ENCODE measurements at regions not wholly inside any gene's neighbourhood (a gene's known extent, or its start where the extent isn't known, plus 50 kb on each side); places are given as distances from the start of the nearest gene placed in this dataset.

- H3K4me3 ChIP-seq (ENCODE audit: insufficient read length, low read depth), result no peak overlapping the region
- DNase-seq (ENCODE audit: low read depth, low spot score), result no peak
- H3K9ac ChIP-seq (ENCODE audit: insufficient read length, low read depth), result no peak overlapping the region
Measured at GRCh38 chr14:71318097-71318459, 410.8 kb downstream of the PCNX1 start.

GRCh38 chr14:71319666-71320065 lies 412.4 kb downstream of the PCNX1 start:
- Histone ChIP-seq H3K9ac (ENCODE audit: insufficient read length, low read depth) (peak overlapping the region; percentile 29), H3K27me3 (ENCODE audit: insufficient read depth, insufficient read length) (no peaks in the 10 kb centered on the region), H3K9me3 (ENCODE audit: insufficient read depth, low read length) (no peaks in the 10 kb centered on the region), H3K36me3 (ENCODE audit: insufficient read depth, insufficient read length, low read length) (no peaks in the 10 kb centered on the region), H3K4me3 (ENCODE audit: insufficient read length, low read depth) (peak overlapping the region; percentile 25), H3K4me1 (ENCODE audit: insufficient read depth, insufficient read length) (no peaks in the 10 kb centered on the region)
- TF ChIP-seq SUZ12 (IDR thresholded peaks at IDR 0.05; ENCODE audit: extremely low read depth, insufficient read depth, insufficient read length) (no peak), YY1 (IDR thresholded peaks at IDR 0.05; ENCODE audit: insufficient read depth, insufficient read length) (no peak), ZNF274 (IDR thresholded peaks at IDR 0.05; ENCODE audit: low read depth, low read length) (no peak)
- no peak for DNase-seq (ENCODE audit: low read depth, low spot score)

More at GRCh38 chr14:71318097-71318459, 410.8 kb downstream of the PCNX1 start:
- Histone ChIP-seq H3K9me3 (ENCODE audit: insufficient read depth, low read length) (no peaks in the 10 kb centered on the region), H3K27me3 (ENCODE audit: insufficient read depth, insufficient read length) (no peaks in the 10 kb centered on the region), H3K36me3 (ENCODE audit: insufficient read depth, insufficient read length, low read length) (no peaks in the 10 kb centered on the region), H3K4me1 (ENCODE audit: insufficient read depth, insufficient read length) (no peaks in the 10 kb centered on the region)
- TF ChIP-seq SUZ12 (IDR thresholded peaks at IDR 0.05; ENCODE audit: extremely low read depth, insufficient read depth, insufficient read length), result no peak
- no peak for TF ChIP-seq YY1 (IDR thresholded peaks at IDR 0.05; ENCODE audit: insufficient read depth, insufficient read length)
- no peak for TF ChIP-seq ZNF274 (IDR thresholded peaks at IDR 0.05; ENCODE audit: low read depth, low read length)

- no peak for TF ChIP-seq YY1 (IDR thresholded peaks at IDR 0.05; ENCODE audit: insufficient read depth, insufficient read length)
- TF ChIP-seq ZNF274 (IDR thresholded peaks at IDR 0.05; ENCODE audit: low read depth, low read length), result no peak
- no peak for TF ChIP-seq SUZ12 (IDR thresholded peaks at IDR 0.05; ENCODE audit: extremely low read depth, insufficient read depth, insufficient read length)
- no peaks in the 10 kb centered on the region for H3K27me3 ChIP-seq (ENCODE audit: insufficient read depth, insufficient read length)
- no peaks in the 10 kb centered on the region for H3K4me1 ChIP-seq (ENCODE audit: insufficient read depth, insufficient read length)
- H3K36me3 ChIP-seq (ENCODE audit: insufficient read depth, insufficient read length, low read length), result no peaks in the 10 kb centered on the region
- H3K9me3 ChIP-seq (ENCODE audit: insufficient read depth, low read length), result no peaks in the 10 kb centered on the region
- H3K4me3 ChIP-seq (ENCODE audit: insufficient read length, low read depth), result peak within 1 kb of the TSS; percentile 77
- peak; percentile 91 for DNase-seq (ENCODE audit: low read depth, low spot score)
- H3K9ac ChIP-seq (ENCODE audit: insufficient read length, low read depth), result peak within 1 kb of the TSS; percentile 85
Measured at GRCh38 chr14:71320107-71320733, 413.0 kb downstream of the PCNX1 start, which contains the start of gene SIPA1L1. SIPA1L1 (plus strand) TSS chr14:71320476.

- Histone ChIP-seq H3K9ac (ENCODE audit: insufficient read length, low read depth) (peak overlapping the region; percentile 85), H3K9me3 (ENCODE audit: insufficient read depth, low read length) (no peaks in the 10 kb centered on the region), H3K4me3 (ENCODE audit: insufficient read length, low read depth) (peak overlapping the region; percentile 77), H3K27me3 (ENCODE audit: insufficient read depth, insufficient read length) (no peaks in the 10 kb centered on the region), H3K4me1 (ENCODE audit: insufficient read depth, insufficient read length) (no peaks in the 10 kb centered on the region), H3K36me3 (ENCODE audit: insufficient read depth, insufficient read length, low read length) (no peaks in the 10 kb centered on the region)
- no peak for TF ChIP-seq ZNF274 (IDR thresholded peaks at IDR 0.05; ENCODE audit: low read depth, low read length)
- TF ChIP-seq YY1 (IDR thresholded peaks at IDR 0.05; ENCODE audit: insufficient read depth, insufficient read length), result no peak
- TF ChIP-seq SUZ12 (IDR thresholded peaks at IDR 0.05; ENCODE audit: extremely low read depth, insufficient read depth, insufficient read length), result no peak
- DNase-seq (ENCODE audit: low read depth, low spot score), result no peak
Measured at GRCh38 chr14:71320734-71321573, 413.7 kb downstream of the PCNX1 start.

GRCh38 chr14:71321574-71322315 lies 414.5 kb downstream of the PCNX1 start:
- peak overlapping the region; percentile 77 for H3K4me3 ChIP-seq (ENCODE audit: insufficient read length, low read depth)
- no peaks in the 10 kb centered on the region for H3K4me1 ChIP-seq (ENCODE audit: insufficient read depth, insufficient read length)
- TF ChIP-seq ZNF274 (IDR thresholded peaks at IDR 0.05; ENCODE audit: low read depth, low read length) (no peak), SUZ12 (IDR thresholded peaks at IDR 0.05; ENCODE audit: extremely low read depth, insufficient read depth, insufficient read length) (no peak), YY1 (IDR thresholded peaks at IDR 0.05; ENCODE audit: insufficient read depth, insufficient read length) (no peak)
- no peak for DNase-seq (ENCODE audit: low read depth, low spot score)
- H3K36me3 ChIP-seq (ENCODE audit: insufficient read depth, insufficient read length, low read length), result no peaks in the 10 kb centered on the region
- H3K9me3 ChIP-seq (ENCODE audit: insufficient read depth, low read length), result no peaks in the 10 kb centered on the region
- peak overlapping the region; percentile 85 for H3K9ac ChIP-seq (ENCODE audit: insufficient read length, low read depth)
- no peaks in the 10 kb centered on the region for H3K27me3 ChIP-seq (ENCODE audit: insufficient read depth, insufficient read length)

GRCh38 chr14:71322655-71323250 lies 415.5 kb downstream of the PCNX1 start:
- no peak for TF ChIP-seq YY1 (IDR thresholded peaks at IDR 0.05; ENCODE audit: insufficient read depth, insufficient read length)
- no peak for TF ChIP-seq ZNF274 (IDR thresholded peaks at IDR 0.05; ENCODE audit: low read depth, low read length)
- no peak for TF ChIP-seq SUZ12 (IDR thresholded peaks at IDR 0.05; ENCODE audit: extremely low read depth, insufficient read depth, insufficient read length)
- Histone ChIP-seq H3K9ac (ENCODE audit: insufficient read length, low read depth) (no peak overlapping the region), H3K4me1 (ENCODE audit: insufficient read depth, insufficient read length) (no peaks in the 10 kb centered on the region), H3K36me3 (ENCODE audit: insufficient read depth, insufficient read length, low read length) (no peaks in the 10 kb centered on the region), H3K27me3 (ENCODE audit: insufficient read depth, insufficient read length) (no peaks in the 10 kb centered on the region), H3K4me3 (ENCODE audit: insufficient read length, low read depth) (no peak overlapping the region), H3K9me3 (ENCODE audit: insufficient read depth, low read length) (no peaks in the 10 kb centered on the region)
- no peak for DNase-seq (ENCODE audit: low read depth, low spot score)
